Body of pancreas (tissue), 4 donors: ENCODE measurements at regions not wholly inside any gene's neighbourhood (a gene's known extent, or its start where the extent isn't known, plus 50 kb on each side); places are given as distances from the start of the nearest gene placed in this dataset.
A peak's percentile ranks its signal among the peaks of the same experiment; 100 is the strongest.

Experiments used
- ATAC-seq: fragments of 150-250 bp; one replicate; pipeline ENCODE4 v1.9.1; 2016
- DNase-seq, 4 donors: peaks; one replicate each; pipeline ENCODE4 v3.0.0-alpha.2; 2019
- H3K27ac ChIP-seq, 4 donors: fragments of 200-600 bp; sonication (generic); 1 replicate in 3 of 4; 2 replicates in 1 of 4; pipeline versions ENCODE4 v1.5.1 to v1.6.1; 2016 to 2019; ENCODE audit warnings: mild to moderate bottlenecking in 1 of 4, mixed read lengths in 1 of 4, moderate library complexity in 1 of 4
- H3K27me3 ChIP-seq, 2 donors: fragments of 200-600 bp; sonication (generic); one replicate each; pipeline ENCODE4 v1.6.0; 2016; ENCODE audit warnings: mild to moderate bottlenecking in 1 of 2
- H3K36me3 ChIP-seq, 2 donors: fragments of 200-600 bp; sonication (generic); replicated peaks in 1 of 2; 2 replicates each; pipeline ENCODE4 v1.5.1; 2016; ENCODE audit warnings: low read depth in 2 of 2; ENCODE audit not compliant: insufficient read depth in 1 of 2
- H3K4me1 ChIP-seq: fragments of 200-600 bp; sonication (generic); one replicate; pipeline ENCODE4 v1.6.0; 2016
- H3K4me3 ChIP-seq, 2 donors: fragments of 200-600 bp; sonication (generic); 1 replicate in 1 of 2; 2 replicates in 1 of 2; pipeline ENCODE4 v1.5.1; 2016 to 2019
- H3K9me3 ChIP-seq, 3 donors: fragments of 200-600 bp; sonication (generic); 1 replicate in 2 of 3; 2 replicates in 1 of 3; pipeline ENCODE4 v1.5.1; 2016
- POLR2A ChIP-seq, 3 donors: fragments of 450-650 bp; IDR thresholded peaks; one replicate each; pipeline ENCODE4 v1.6.1; 2016; ENCODE audit warnings: antibody characterized with exemption in 3 of 3, mild to moderate bottlenecking in 2 of 3
- WGBS, 2 donors: methylation state at CpG; one replicate each; pipeline ENCODE4 v1.1.5; 2017; 5-methylcytosine and 5-hydroxymethylcytosine counted together
- intact Hi-C: fragments of 100-400 bp; cut with DNase I; formaldehyde crosslinking; loops from one replicate; pipeline ENCODE4 v1.15.1; 2023
- TF ChIP-seq, protein P1 (sequence below), 7 experiments: fragments of 450-650 bp in 4 of 7; fragments of 200-600 bp in 3 of 7; sonication (generic) in 3 of 7; IDR thresholded peaks; one replicate each; pipeline ENCODE4 v1.5.1; 2016 to 2019; ENCODE audit warnings: antibody characterized with exemption in 7 of 7

DNA sequence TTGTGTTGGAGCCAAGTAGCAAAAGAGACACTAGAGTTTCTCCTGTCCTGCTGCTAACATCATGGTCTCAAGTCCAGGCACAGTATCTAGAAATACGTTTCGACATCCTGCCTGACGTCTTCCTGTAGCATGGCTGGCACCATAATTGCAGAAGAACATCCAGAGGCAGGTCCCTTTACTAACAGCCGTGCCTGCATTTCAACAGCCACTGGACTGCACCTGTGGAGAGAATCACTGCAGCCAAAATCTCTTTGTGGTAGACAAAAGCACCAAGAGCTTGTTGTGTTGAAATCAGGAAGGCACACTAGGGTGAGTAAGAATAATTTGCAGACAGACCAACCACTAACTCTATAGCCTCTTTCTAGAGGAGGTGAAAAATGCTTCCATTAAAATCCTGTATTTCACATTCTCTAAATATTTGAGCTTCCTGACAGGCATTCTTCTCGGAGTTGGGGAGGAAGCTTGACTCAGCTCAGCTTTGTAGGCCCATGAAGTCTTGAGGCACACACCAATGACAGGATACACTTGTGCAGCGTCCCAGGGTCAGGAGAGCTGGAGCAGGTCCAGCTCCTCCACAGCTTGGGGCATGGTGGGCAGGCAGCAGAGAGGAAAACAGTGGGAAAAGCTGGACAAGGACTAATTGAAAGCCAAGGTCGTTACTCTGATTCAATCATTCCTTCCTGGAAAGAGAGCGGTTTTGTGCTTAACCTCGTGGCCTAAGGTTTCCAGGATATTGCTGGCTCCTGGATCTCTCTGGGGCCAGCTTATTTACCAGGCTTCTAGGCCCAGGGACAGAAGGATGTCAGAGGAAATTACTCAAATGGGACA, 244.9 kb downstream of the FAM43A start:
- Histone ChIP-seq H3K9me3 (no peaks in the 10 kb centered on the region), H3K27ac (peak overlapping the region in 3 of 4 donors; percentile 28 to 65 (median 42)), H3K4me3 (no peak overlapping the region), H3K36me3 (no peaks in the 10 kb centered on the region), H3K27me3 (no peaks in the 10 kb centered on the region), H3K4me1 (peaks cover 6% of the 10 kb centered on the region)
- ATAC-seq (peak; percentile 77), DNase-seq (peak; percentile 20 to 50 (median 32))
- intact Hi-C loops: no loop called here
- 45 to 47% methylated on average over 9 of the region's 9 CpGs for WGBS, 2 donors
- TF ChIP-seq POLR2A (IDR thresholded peaks at IDR 0.05): no peak
- TF ChIP-seq, protein P1, sequence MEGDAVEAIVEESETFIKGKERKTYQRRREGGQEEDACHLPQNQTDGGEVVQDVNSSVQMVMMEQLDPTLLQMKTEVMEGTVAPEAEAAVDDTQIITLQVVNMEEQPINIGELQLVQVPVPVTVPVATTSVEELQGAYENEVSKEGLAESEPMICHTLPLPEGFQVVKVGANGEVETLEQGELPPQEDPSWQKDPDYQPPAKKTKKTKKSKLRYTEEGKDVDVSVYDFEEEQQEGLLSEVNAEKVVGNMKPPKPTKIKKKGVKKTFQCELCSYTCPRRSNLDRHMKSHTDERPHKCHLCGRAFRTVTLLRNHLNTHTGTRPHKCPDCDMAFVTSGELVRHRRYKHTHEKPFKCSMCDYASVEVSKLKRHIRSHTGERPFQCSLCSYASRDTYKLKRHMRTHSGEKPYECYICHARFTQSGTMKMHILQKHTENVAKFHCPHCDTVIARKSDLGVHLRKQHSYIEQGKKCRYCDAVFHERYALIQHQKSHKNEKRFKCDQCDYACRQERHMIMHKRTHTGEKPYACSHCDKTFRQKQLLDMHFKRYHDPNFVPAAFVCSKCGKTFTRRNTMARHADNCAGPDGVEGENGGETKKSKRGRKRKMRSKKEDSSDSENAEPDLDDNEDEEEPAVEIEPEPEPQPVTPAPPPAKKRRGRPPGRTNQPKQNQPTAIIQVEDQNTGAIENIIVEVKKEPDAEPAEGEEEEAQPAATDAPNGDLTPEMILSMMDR (IDR thresholded peaks at IDR 0.05): no peak

DNA sequence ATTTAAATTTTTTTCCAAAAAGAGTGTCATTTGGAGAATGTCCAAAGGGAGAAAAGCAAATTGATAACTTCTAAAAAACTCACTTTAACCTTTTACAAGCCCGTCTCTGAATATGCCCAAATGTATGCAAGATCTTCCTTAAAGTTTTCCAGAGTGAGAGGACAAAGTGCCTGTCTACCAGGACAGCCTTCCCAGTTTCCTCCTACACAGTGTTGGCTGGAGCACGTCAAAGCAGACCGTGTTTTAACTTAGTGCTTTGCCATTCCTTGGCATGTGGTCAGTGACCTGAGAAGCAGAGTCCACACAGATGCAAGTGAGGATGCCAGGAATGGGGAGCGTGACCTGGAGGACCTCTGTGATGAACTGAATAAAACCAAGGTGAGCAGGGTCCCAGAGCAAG, 245.7 kb downstream of the FAM43A start:
- ATAC-seq (no peak), DNase-seq (no peak)
- H3K4me3 ChIP-seq: no peak overlapping the region
- intact Hi-C loops: no loop called here
- 74 to 76% methylated on average over 4 of the region's 4 CpGs for WGBS, 2 donors
- H3K36me3 ChIP-seq: no peaks in the 10 kb centered on the region
- TF ChIP-seq POLR2A (IDR thresholded peaks at IDR 0.05): no peak
- TF ChIP-seq, protein P1 (IDR thresholded peaks at IDR 0.05): no peak
- H3K27me3 ChIP-seq: no peaks in the 10 kb centered on the region
- peak overlapping the region in 3 of 4 donors; percentile 28 to 65 (median 42) for H3K27ac ChIP-seq
- peaks cover 6% of the 10 kb centered on the region for H3K4me1 ChIP-seq
- no peaks in the 10 kb centered on the region for H3K9me3 ChIP-seq

- Histone ChIP-seq H3K4me1 (peaks cover 6% of the 10 kb centered on the region), H3K36me3 (no peaks in the 10 kb centered on the region), H3K27me3 (no peaks in the 10 kb centered on the region), H3K27ac (peak overlapping the region in 1 of 4 donors; percentile 65), H3K4me3 (no peak overlapping the region), H3K9me3 (no peaks in the 10 kb centered on the region)
- DNase-seq: no peak
- no peak for ATAC-seq
- WGBS, 2 donors: 77 to 85% methylated on average over 2 of the region's 2 CpGs
- no peak for TF ChIP-seq POLR2A (IDR thresholded peaks at IDR 0.05)
- TF ChIP-seq, protein P1 (IDR thresholded peaks at IDR 0.05): no peak
- intact Hi-C loops: no loop called here
Observed at GRCh38 chr3:194931865-194932264, 246.2 kb downstream of the FAM43A start.

- Histone ChIP-seq H3K4me3 (no peak overlapping the region), H3K36me3 (no peaks in the 10 kb centered on the region), H3K27me3 (no peaks in the 10 kb centered on the region), H3K9me3 (no peaks in the 10 kb centered on the region), H3K4me1 (peaks cover 6% of the 10 kb centered on the region), H3K27ac (no peak overlapping the region)
- TF ChIP-seq, protein P1 (IDR thresholded peaks at IDR 0.05): no peak
- no peak for TF ChIP-seq POLR2A (IDR thresholded peaks at IDR 0.05)
- intact Hi-C loops: no loop called here
- WGBS, 2 donors: 79 to 81% methylated on average over 5 of the region's 5 CpGs
- ATAC-seq: no peak
- DNase-seq: no peak
Observed at GRCh38 chr3:194933465-194933864, 247.8 kb downstream of the FAM43A start.

DNA sequence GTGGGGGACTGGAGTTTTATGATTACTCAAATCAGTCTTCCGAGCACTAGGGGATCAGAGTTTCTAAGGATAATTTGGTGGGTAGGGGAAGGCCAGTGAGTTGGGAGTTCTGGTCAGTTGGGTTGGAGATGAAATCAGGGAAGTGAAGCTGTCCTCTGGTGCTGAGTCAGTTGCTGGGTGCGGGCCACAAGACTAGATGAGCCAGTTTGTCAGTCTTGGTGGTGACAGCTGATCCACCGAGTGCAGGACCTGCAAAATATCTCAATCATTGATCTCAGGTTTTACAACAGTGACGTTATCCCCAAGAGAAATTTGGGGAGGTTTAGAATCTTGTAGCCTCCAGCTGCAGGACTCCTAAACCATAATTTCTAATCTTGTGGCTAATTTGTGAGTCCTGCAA, 249.4 kb downstream of the FAM43A start:
- no peaks in the 10 kb centered on the region for H3K27me3 ChIP-seq
- ATAC-seq: no peak

More for the DNA sequence above, 249.4 kb downstream of the FAM43A start:
- Histone ChIP-seq H3K27ac (no peak overlapping the region), H3K4me3 (no peak overlapping the region), H3K9me3 (no peaks in the 10 kb centered on the region), H3K36me3 (no peaks in the 10 kb centered on the region), H3K4me1 (peaks cover 11% of the 10 kb centered on the region)
- 58 to 84% methylated on average over 4 of the region's 4 CpGs for WGBS, 2 donors
- no peak for TF ChIP-seq POLR2A (IDR thresholded peaks at IDR 0.05)
- TF ChIP-seq, protein P1 (IDR thresholded peaks at IDR 0.05): no peak
- intact Hi-C loops: no loop called here
- peak in 1 of 4 donors; percentile 40 for DNase-seq
